Naive B cell (primary cell): ENCODE measurements at regions not wholly inside any gene's neighbourhood (a gene's known extent, or its start where the extent isn't known, plus 50 kb on each side); places are given as distances from the start of the nearest gene placed in this dataset.
A peak's percentile ranks its signal among the peaks of the same experiment; 100 is the strongest.

Experiments used
- ATAC-seq, 2 donors: fragments of 150-1000 bp; cut with Tn5 transposase; 2 replicates each; pipeline ENCODE4 v1.10.0; 2021; ENCODE audit warnings: low read depth in 2 of 2, mild to moderate bottlenecking in 2 of 2, moderate library complexity in 2 of 2
- DNase-seq: peaks from one replicate; pipeline ENCODE4 v3.0.0; 2022
- H3K27ac Mint-ChIP-seq, 6 donors: one replicate each; pipeline ENCODE4 v1.8.0; 2020 to 2022; ENCODE audit warnings: mild to moderate bottlenecking in 6 of 6, mixed read lengths in 6 of 6, moderate library complexity in 5 of 6, inconsistent platforms in 2 of 6
- H3K27me3 Mint-ChIP-seq, 3 donors: one replicate each; pipeline ENCODE4 v1.8.0; 2021 to 2022; ENCODE audit warnings: mixed read lengths in 3 of 3, mild to moderate bottlenecking in 1 of 3
- H3K36me3 Mint-ChIP-seq, 2 donors: one replicate each; pipeline ENCODE4 v1.8.0; 2020 to 2022; ENCODE audit warnings: mixed read lengths in 2 of 2, inconsistent platforms in 1 of 2, mild to moderate bottlenecking in 1 of 2
- H3K4me1 Mint-ChIP-seq, 3 donors: one replicate each; pipeline ENCODE4 v1.8.0; 2020 to 2022; ENCODE audit warnings: mixed read lengths in 3 of 3, inconsistent platforms in 1 of 3, mild to moderate bottlenecking in 1 of 3, moderate library complexity in 1 of 3
- H3K4me3 Mint-ChIP-seq, 8 donors: one replicate each; pipeline ENCODE4 v1.8.0; 2020 to 2022; ENCODE audit warnings: mild to moderate bottlenecking in 8 of 8, mixed read lengths in 8 of 8, moderate library complexity in 8 of 8, inconsistent platforms in 2 of 8
- H3K9me3 Mint-ChIP-seq, 7 donors: one replicate each; pipeline ENCODE4 v1.8.0; 2020 to 2022; ENCODE audit warnings: mixed read lengths in 7 of 7, mild to moderate bottlenecking in 5 of 7, inconsistent platforms in 2 of 7, moderate library complexity in 1 of 7

DNA sequence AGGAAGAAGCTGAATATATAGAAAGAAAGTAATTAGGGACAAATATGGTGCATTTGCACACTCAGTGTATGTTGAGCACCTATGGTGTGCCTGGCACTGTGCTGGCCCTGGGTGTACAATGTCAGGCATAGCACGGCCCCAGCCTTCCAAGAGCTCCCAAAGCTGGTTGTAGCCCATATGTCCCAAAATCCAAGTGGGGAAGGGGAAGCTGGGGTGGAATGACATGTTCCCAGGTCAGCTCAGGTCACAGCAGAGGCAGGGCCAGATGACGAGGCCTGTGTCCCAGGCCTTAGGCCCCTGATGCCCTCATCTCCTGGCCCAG lies 170.0 kb downstream of the VEGFA start:
- peaks cover 0 to 9% of the 10 kb centered on the region in 2 donors for H3K36me3 Mint-ChIP-seq
- DNase-seq (no peak), ATAC-seq (no peak)
- no peak overlapping the region for H3K27ac Mint-ChIP-seq
- no peaks in the 10 kb centered on the region for H3K4me1 Mint-ChIP-seq
- H3K9me3 Mint-ChIP-seq, result peaks cover 7 to 21% (median 9%) of the 10 kb centered on the region in 7 donors
- peaks cover 4 to 15% (median 11%) of the 10 kb centered on the region in 3 donors for H3K27me3 Mint-ChIP-seq
- H3K4me3 Mint-ChIP-seq, result no peak overlapping the region

DNA sequence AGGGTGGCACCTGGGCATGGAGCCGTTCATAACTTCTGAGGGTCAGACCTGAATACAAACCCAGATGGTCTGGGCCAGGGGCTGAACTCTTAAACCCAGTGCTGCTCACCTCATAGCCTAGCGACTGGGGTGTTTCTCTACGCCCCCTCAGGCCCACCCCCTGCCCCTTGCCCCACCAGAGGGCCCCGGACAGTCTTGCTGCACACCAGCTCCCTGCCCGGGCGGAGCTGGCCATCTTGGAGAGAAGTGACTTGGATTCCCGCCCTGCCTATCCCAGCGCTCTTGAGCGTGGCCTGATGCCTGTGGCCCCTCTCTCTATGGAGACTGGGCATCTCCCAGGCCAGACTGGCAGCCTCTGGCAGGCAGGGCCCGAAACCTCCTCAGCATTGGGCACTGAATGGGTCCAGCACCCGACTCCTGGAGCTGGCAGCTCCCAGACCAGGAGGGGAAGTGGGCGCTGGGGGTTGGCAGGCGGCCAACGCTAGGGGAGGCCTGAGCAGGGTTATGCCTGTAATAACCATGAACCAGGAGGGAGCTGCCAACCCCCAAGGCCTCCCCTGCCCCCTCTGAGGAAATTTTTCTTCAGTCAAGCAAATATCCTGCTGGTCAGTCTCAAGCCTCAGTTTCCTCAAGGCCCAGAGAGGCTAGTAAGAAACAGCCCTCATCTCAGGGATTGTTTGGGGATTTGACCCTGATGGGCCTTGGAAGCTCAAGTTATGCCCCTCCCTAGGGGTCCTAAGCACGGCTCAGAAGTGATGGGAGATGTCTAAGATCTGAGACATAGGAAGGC lies 169.5 kb downstream of the VEGFA start:
- H3K4me1 Mint-ChIP-seq, result no peaks in the 10 kb centered on the region
- peaks cover 0 to 6% of the 10 kb centered on the region in 2 donors for H3K36me3 Mint-ChIP-seq
- H3K9me3 Mint-ChIP-seq, result peaks cover 4 to 16% (median 6%) of the 10 kb centered on the region in 7 donors
- no peak overlapping the region for H3K4me3 Mint-ChIP-seq
- ATAC-seq, result no peak
- no peak for DNase-seq
- no peak overlapping the region for H3K27ac Mint-ChIP-seq
- peaks cover 4 to 15% (median 11%) of the 10 kb centered on the region in 3 donors for H3K27me3 Mint-ChIP-seq

DNA sequence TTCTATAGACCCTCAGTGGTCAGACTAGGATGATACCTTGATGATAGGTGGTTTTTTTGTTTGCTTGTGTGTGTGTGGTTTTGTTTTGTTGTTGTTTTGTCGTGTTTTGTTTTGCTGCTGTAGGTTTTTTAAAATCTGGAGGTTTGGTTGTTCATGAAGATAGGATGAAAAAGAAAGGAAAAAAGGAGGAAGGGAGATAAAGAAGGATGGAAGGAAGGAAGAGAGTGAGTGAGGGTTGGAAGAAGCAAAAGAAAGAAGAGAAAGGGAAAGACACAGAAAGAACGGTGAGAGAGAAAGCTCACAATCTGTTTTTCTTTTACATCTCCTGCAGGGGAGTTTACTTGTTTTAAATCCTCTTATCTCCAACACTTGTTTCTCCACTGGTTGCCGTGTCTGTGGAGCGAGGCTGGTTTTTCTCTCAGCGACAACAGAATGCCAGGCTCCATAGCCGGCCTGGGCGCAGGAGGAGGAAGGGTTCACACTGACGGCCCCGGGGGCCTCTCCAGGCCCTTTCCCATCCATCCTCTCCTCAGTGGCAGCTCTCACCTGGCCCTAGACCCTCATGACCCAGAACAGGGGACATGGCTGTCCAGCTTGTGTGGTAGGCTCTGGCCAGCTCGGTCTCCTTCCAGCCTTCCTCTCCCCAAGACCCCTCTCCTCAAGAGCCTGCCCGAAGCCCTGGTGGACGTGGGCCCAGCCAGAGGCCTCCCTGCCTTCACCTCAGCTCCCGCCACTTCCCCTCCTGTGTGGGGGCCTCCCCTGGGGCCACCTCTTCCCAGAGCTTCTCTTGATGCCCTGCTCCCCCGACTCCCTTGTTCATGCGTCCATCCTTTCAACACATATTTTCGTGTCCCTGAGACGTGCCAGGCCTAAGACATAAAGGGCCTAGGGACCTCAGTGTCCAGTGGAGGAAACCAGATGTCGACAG lies 168.4 kb downstream of the VEGFA start:
- Mint-ChIP-seq H3K36me3 (no peaks in the 10 kb centered on the region), H3K9me3 (peaks cover 0 to 9% (median 0%) of the 10 kb centered on the region in 7 donors), H3K4me3 (peak overlapping the region in 1 of 8 donors; percentile 1), H3K4me1 (no peaks in the 10 kb centered on the region), H3K27me3 (peaks cover 4 to 15% (median 11%) of the 10 kb centered on the region in 3 donors), H3K27ac (no peak overlapping the region)
- ATAC-seq (no peak), DNase-seq (no peak)

DNA sequence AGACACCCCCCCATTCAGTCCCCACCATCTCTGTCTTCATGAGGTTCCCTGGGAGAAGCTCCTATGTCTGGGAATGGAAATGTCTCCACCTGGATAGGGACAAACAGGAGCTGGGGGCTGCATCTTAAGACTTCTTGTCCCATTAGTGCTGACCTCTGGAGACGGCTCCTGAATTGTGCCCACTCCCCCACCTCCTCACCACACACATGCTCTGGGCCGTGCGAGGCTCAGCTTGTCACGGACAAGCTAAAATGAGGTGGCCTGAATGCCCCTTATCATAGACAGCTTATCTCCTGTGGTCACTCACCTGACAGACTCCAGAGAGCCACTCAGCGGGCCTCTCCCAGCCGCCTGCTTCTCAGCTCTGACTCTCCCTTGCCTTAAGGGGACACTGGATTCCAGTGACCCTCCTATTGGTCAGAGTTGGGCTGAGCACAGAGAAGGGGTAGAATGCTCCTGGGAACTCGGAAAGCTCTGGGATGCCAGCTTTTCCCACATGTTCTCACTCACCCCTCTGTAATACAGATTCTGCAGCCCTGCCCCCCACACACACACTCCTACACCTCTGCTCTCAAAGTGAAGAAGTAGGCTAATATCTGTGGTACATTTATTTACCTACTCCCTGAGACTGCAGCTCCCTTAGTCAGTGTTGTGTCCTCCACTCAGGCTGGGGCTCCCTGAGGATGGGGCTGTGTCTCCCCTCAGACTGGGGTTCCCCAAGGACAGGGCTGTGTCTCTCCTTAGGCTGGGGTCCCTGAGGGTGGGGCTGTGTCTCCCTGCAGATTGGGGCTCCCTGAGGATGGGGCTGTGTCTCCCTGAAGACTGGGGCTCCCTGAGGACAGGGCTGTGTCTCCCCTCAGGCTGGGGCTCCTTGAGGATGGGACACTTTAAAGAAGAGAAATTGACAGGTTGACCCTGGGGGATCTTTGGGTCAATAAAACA lies 167.5 kb downstream of the VEGFA start:
- H3K9me3 Mint-ChIP-seq, result no peaks in the 10 kb centered on the region
- H3K27ac Mint-ChIP-seq, result no peak overlapping the region
- peaks cover 4 to 15% (median 7%) of the 10 kb centered on the region in 3 donors for H3K27me3 Mint-ChIP-seq
- no peak for DNase-seq
- no peaks in the 10 kb centered on the region for H3K36me3 Mint-ChIP-seq
- H3K4me1 Mint-ChIP-seq, result no peaks in the 10 kb centered on the region
- H3K4me3 Mint-ChIP-seq, result no peak overlapping the region
- no peak for ATAC-seq

DNA sequence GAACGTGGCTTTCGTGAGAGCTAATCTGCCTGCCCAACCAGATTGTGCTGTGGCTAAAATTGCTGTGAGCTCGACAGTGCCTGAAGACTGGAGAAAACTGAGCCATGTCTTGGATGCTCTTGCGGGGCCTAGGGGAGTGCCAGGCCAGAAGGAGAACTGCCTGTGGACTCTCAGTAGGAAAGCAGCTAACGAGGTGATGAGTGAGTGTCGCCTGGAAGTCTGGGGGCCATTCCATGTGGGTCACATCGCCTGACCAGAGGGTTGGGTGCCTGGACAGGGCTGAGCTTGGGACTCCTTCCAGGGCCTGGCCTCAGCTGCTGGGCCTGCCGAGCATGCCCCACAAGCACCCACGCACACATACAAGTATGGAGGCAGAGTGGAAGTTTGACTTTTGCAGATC lies 166.5 kb downstream of the VEGFA start:
- no peak for DNase-seq
- H3K4me1 Mint-ChIP-seq, result no peaks in the 10 kb centered on the region
- no peak overlapping the region for H3K4me3 Mint-ChIP-seq
- H3K9me3 Mint-ChIP-seq, result no peaks in the 10 kb centered on the region
- ATAC-seq, result no peak
- no peak overlapping the region for H3K27ac Mint-ChIP-seq
- no peaks in the 10 kb centered on the region for H3K36me3 Mint-ChIP-seq
- peaks cover 4 to 15% (median 6%) of the 10 kb centered on the region in 3 donors for H3K27me3 Mint-ChIP-seq

DNA sequence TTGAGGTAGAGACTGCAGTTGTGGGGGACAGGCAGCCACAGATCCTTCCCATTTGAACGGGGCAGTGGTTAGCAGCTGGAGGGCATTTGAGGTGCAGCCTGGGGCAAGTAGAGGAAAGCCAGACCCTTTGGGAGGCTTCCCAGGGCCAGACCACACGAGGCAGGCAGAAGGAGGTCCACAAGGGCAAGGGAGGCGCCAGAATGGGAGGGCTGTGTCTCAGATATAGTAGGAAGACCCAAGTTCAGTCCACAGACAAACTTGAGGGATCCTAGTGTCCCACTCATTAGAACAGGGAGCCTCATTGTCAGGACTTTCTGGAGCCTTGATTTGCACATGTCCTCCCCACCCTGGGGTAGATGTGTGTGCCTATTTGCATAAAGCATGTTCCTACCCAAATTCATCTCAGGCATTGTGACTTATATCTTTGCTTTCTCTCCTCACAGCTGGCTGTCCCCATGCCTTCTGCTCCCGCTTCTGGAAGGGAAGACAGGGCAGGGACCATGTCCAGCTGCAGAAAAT lies 166.0 kb downstream of the VEGFA start:
- H3K4me1 Mint-ChIP-seq, result no peaks in the 10 kb centered on the region
- H3K36me3 Mint-ChIP-seq, result no peaks in the 10 kb centered on the region
- DNase-seq (no peak), ATAC-seq (no peak)
- no peak overlapping the region for H3K27ac Mint-ChIP-seq
- H3K27me3 Mint-ChIP-seq, result peaks cover 4 to 15% (median 6%) of the 10 kb centered on the region in 3 donors
- H3K9me3 Mint-ChIP-seq, result no peaks in the 10 kb centered on the region
- H3K4me3 Mint-ChIP-seq, result no peak overlapping the region

DNA sequence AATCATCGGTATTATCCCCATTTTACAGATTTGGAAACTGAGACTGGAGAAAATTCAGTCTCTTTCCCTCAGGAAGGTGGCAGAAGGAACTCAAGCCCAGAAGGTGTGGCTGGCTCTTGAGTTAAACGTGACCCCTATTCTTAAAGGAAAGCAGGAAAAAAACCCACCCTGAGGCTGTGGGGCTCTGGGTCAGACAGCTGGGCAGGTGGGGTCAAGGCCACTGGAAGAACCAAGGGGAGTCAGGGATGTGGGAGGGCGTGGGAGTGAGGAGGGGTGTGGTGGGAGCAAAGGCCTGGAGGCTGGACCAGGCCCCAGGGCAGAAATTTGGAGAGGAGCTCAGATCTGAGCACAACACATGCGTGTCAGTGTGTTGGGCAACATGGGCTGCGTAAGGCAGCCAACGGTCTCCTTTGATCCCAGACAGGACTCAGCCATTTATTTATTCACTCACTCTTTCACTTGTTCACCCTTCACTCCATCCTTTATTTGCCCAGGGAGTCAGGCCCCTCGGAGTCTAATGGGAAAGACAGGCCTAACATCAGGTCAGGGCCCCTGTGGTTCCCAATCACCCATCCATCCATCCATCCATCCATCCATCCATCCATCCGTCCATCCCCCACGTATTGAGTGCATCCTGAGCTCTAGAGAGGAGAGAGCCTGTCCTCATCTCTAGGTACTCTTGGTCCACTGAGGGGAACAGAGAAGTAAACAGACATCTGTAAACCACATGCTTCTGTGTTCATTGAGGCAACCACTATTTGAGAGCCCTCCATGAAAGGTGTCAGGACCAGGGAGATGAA lies 165.0 kb downstream of the VEGFA start:
- Mint-ChIP-seq H3K27me3 (peaks cover 4 to 15% (median 6%) of the 10 kb centered on the region in 3 donors), H3K36me3 (no peaks in the 10 kb centered on the region), H3K4me3 (no peak overlapping the region), H3K9me3 (no peaks in the 10 kb centered on the region), H3K27ac (peak overlapping the region in 1 of 6 donors; percentile 37), H3K4me1 (no peaks in the 10 kb centered on the region)
- DNase-seq, result no peak
- no peak for ATAC-seq

DNA sequence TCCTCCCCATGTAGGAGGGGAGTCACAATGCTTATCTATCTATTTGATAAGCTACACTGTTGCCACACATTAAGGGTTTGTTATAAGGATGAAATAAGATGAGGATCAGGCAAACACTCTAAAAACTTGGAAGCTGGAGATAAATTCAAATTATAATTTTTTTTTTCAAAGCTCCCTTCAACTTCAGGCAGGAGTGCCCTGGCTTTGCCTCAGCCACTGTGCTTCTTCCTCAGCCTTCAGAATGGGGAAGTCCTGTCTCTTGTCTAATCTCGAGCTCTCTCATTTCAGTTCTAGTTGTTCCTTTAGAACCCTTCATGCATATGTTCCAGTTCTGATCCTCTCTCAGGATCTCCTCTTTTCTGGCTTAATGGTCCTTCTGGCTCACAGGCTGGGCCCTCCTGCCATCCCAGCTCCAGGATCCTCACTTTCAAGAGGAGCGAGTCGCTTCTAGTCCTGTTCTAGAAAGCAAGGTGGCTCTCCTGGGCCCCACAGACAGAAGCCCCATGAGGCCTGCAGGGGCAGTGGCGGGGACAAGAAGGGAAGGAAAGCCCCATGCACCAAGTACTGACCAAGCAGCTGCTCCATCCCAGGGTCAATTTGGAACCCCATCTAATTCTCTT lies 164.3 kb downstream of the VEGFA start:
- Mint-ChIP-seq H3K9me3 (no peaks in the 10 kb centered on the region), H3K27ac (no peak overlapping the region), H3K4me3 (no peak overlapping the region), H3K4me1 (no peaks in the 10 kb centered on the region), H3K27me3 (peaks cover 4 to 15% (median 6%) of the 10 kb centered on the region in 3 donors), H3K36me3 (no peaks in the 10 kb centered on the region)
- ATAC-seq (no peak), DNase-seq (no peak)

DNA sequence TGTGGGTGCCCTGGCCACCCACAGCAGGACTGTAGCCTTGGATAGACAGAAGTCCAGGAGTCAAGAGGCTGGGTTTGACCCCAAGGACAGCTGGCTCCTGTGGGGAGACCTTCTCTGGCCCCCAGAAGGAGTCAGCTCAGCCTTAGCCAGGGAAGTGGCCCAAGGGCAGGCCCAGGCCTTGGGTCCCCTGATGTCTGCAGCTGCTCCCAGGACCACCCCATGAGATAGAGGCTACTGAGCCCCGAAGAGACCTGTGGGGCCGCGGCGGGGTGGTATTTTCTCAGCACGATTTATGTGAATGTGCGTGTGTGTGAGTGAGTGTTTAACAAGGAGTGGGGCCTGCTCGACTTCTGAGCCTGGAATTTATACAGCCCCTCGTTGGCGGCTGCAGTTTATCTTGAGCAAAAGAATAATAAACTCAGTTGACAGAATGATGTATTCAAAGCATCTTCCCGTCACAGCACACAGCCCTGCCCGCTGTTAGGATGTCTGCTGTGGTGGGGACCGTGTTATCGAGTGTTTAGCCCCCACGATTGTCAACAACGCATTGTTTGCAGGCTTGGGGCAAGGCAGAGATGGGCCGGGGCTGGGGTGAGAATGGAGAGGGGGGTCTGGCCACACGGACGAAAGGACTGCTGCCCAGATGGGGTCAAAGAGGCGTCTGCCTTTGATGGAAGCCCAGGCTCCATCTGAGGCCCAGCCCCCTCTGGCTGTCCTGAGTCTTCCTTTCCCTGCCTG lies 163.3 kb downstream of the VEGFA start:
- Mint-ChIP-seq H3K36me3 (no peaks in the 10 kb centered on the region), H3K27ac (no peak overlapping the region), H3K4me1 (peaks cover 0 to 4% (median 0%) of the 10 kb centered on the region in 3 donors), H3K9me3 (no peaks in the 10 kb centered on the region), H3K27me3 (peaks cover 4 to 7% (median 5%) of the 10 kb centered on the region in 3 donors), H3K4me3 (no peak overlapping the region)
- ATAC-seq, result no peak
- no peak for DNase-seq

DNA sequence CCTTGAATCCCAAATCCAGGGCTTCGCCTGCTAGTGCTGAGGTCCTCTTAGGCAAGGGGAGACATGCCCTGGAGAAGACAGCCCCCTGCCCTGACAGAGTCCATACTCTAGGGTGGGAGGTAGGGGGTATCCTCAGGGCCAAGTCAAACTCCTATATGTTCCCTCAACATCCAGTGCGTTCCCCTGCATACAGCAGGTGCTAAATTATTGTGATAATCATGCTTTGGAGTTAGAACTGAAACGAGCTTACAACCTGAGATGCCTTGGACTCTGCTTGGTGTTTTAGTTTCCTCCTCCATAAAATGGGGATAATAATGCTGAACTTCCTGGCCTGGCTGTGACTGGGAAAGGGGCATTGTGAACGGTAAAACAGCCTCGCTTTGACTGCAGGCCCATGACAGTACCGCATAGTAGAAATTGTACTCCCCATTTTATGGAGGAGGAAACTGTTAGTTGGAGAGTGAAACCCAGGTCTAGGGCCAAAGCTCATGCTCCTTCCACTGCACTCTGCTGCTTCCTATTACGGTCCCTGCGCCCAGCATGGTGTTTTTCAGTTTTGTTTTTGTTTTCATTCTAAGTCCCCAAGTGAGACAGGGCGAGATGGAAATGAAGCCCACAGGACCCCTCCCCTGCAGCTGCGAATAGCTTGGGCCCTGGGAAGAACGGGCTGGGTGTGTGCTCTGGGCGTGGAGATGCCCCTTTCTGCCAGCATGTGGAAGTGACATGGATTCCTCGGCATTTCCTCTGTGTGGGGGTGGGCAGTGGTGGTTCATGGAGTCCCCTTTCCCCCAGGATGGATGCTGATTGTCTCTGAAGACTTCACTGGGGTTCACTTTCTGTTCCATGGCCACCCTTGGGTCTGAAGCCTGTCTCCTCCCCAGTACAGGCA lies 162.5 kb downstream of the VEGFA start:
- no peaks in the 10 kb centered on the region for H3K36me3 Mint-ChIP-seq
- DNase-seq, result no peak
- H3K4me3 Mint-ChIP-seq, result peak overlapping the region in 2 of 8 donors; percentile 13 to 43
- H3K9me3 Mint-ChIP-seq, result no peaks in the 10 kb centered on the region
- H3K27me3 Mint-ChIP-seq, result no peaks in the 10 kb centered on the region
- no peak for ATAC-seq
- H3K27ac Mint-ChIP-seq, result no peak overlapping the region
- peaks cover 0 to 11% (median 6%) of the 10 kb centered on the region in 3 donors for H3K4me1 Mint-ChIP-seq

DNA sequence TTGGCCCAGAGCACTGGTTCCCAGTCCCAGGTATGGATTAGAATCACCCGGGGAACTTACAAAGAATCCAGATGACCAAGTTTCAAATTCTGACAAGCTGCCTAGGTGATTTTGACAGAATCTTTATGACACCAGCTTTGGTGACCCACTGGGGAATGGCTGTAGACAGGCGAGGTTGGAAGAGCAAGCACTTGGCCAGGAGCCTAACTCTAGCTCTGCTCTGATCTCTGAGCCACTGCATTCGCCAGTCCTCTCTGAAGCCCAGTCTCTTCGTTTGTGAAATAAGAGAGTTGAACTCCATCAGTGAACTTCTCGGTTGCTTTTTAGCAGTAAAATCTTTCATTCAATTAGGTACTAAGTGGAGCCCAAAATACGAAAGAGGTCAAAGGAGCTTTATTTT lies 161.2 kb downstream of the VEGFA start:
- Mint-ChIP-seq H3K4me1 (peaks cover 0 to 13% (median 8%) of the 10 kb centered on the region in 3 donors), H3K27me3 (no peaks in the 10 kb centered on the region), H3K36me3 (no peaks in the 10 kb centered on the region), H3K9me3 (no peaks in the 10 kb centered on the region), H3K27ac (no peak overlapping the region), H3K4me3 (no peak overlapping the region)
- no peak for ATAC-seq
- no peak for DNase-seq
